Parathyroid adenoma (tissue), 2 donors: ENCODE measurements at regions not wholly inside any gene's neighbourhood (a gene's known extent, or its start where the extent isn't known, plus 50 kb on each side); places are given as distances from the start of the nearest gene placed in this dataset.

ENCODE experiments used
- H2AFZ ChIP-seq: fragments of 300-600 bp; sonication (generic); one replicate; pipeline ENCODE4 v1.7.0; 2017; ENCODE audit warnings: antibody characterized with exemption, mild to moderate bottlenecking
- H3K27ac ChIP-seq: fragments of 300-600 bp; sonication (generic); one replicate; pipeline ENCODE4 v1.7.0; 2017
- H3K27me3 ChIP-seq: fragments of 300-600 bp; sonication (generic); one replicate; pipeline ENCODE4 v1.7.0; 2017; ENCODE audit warnings: low read length; ENCODE audit not compliant: control insufficient read depth, insufficient read depth
- H3K36me3 ChIP-seq: fragments of 300-600 bp; sonication (generic); one replicate; pipeline ENCODE4 v1.7.0; 2017; ENCODE audit warnings: low read length; ENCODE audit not compliant: control insufficient read depth, insufficient read depth
- H3K4me1 ChIP-seq: fragments of 300-600 bp; sonication (generic); one replicate; pipeline ENCODE4 v1.7.0; 2017; ENCODE audit warnings: control low read depth
- H3K4me2 ChIP-seq: fragments of 300-600 bp; sonication (generic); one replicate; pipeline ENCODE4 v1.7.0; 2017; ENCODE audit warnings: low read length
- H3K4me3 ChIP-seq: fragments of 300-600 bp; sonication (generic); one replicate; pipeline ENCODE4 v1.7.0; 2017; ENCODE audit warnings: low read depth, low read length
- H3K79me2 ChIP-seq: fragments of 300-600 bp; sonication (generic); one replicate; pipeline ENCODE4 v1.7.0; 2017; ENCODE audit warnings: control low read depth
- H3K9ac ChIP-seq: fragments of 300-600 bp; sonication (generic); one replicate; pipeline ENCODE4 v1.7.0; 2017; ENCODE audit warnings: mild to moderate bottlenecking
- H3K9me3 ChIP-seq: fragments of 300-600 bp; sonication (generic); one replicate; pipeline ENCODE4 v1.7.0; 2017; ENCODE audit warnings: low read length; ENCODE audit not compliant: control insufficient read depth
- CTCF ChIP-seq: fragments of 300-600 bp; sonication (generic); IDR thresholded peaks from one replicate; pipeline ENCODE4 v1.7.0; 2017; ENCODE audit warnings: antibody characterized with exemption, mild to moderate bottlenecking
- donor health status: primary hyperparathyroidism.

GRCh38 chr2:67576991-67577390 is 179.9 kb downstream of the ETAA1 start:
- Histone ChIP-seq H3K9ac (no peak overlapping the region), H3K79me2 (no peaks in the 10 kb centered on the region), H3K27ac (no peak overlapping the region), H3K27me3 (no peaks in the 10 kb centered on the region), H3K36me3 (no peaks in the 10 kb centered on the region), H3K4me3 (no peak overlapping the region), H3K9me3 (no peaks in the 10 kb centered on the region), H3K4me2 (no peak overlapping the region), H2AFZ (no peak overlapping the region), H3K4me1 (no peaks in the 10 kb centered on the region)
- no peak for TF ChIP-seq CTCF

- Histone ChIP-seq H3K79me2 (no peaks in the 10 kb centered on the region), H3K9me3 (no peaks in the 10 kb centered on the region), H3K4me2 (no peak overlapping the region), H3K36me3 (no peaks in the 10 kb centered on the region), H3K27ac (no peak overlapping the region), H3K27me3 (no peaks in the 10 kb centered on the region), H3K4me1 (no peaks in the 10 kb centered on the region), H3K9ac (no peak overlapping the region), H3K4me3 (no peak overlapping the region), H2AFZ (no peak overlapping the region)
- no peak for TF ChIP-seq CTCF
Observed at GRCh38 chr2:67579216-67579615, 182.1 kb downstream of the ETAA1 start.

GRCh38 chr2:67579806-67580205 is 182.7 kb downstream of the ETAA1 start:
- Histone ChIP-seq H3K4me1 (no peaks in the 10 kb centered on the region), H3K9me3 (no peaks in the 10 kb centered on the region), H3K79me2 (no peaks in the 10 kb centered on the region), H3K4me2 (no peak overlapping the region), H3K4me3 (no peak overlapping the region), H3K27ac (no peak overlapping the region), H3K36me3 (no peaks in the 10 kb centered on the region), H2AFZ (no peak overlapping the region), H3K27me3 (no peaks in the 10 kb centered on the region), H3K9ac (no peak overlapping the region)
- no peak for TF ChIP-seq CTCF

- Histone ChIP-seq H3K79me2 (no peaks in the 10 kb centered on the region), H3K9ac (no peak overlapping the region), H3K4me1 (no peaks in the 10 kb centered on the region), H3K36me3 (no peaks in the 10 kb centered on the region), H3K27ac (no peak overlapping the region), H3K27me3 (no peaks in the 10 kb centered on the region), H3K9me3 (no peaks in the 10 kb centered on the region), H3K4me2 (no peak overlapping the region), H2AFZ (no peak overlapping the region), H3K4me3 (no peak overlapping the region)
- no peak for TF ChIP-seq CTCF
Observed at GRCh38 chr2:67581751-67582150, 184.6 kb downstream of the ETAA1 start.

- Histone ChIP-seq H3K27ac (no peak overlapping the region), H3K4me1 (no peaks in the 10 kb centered on the region), H3K79me2 (no peaks in the 10 kb centered on the region), H2AFZ (no peak overlapping the region), H3K9me3 (no peaks in the 10 kb centered on the region), H3K36me3 (no peaks in the 10 kb centered on the region), H3K27me3 (no peaks in the 10 kb centered on the region), H3K4me3 (no peak overlapping the region), H3K9ac (no peak overlapping the region), H3K4me2 (no peak overlapping the region)
- no peak for TF ChIP-seq CTCF
Observed at GRCh38 chr2:67583185-67583584, 186.1 kb downstream of the ETAA1 start.
